HG03354 (cell line): ENCODE measurements at regions not wholly inside any gene's neighbourhood (a gene's known extent, or its start where the extent isn't known, plus 50 kb on each side); places are given as distances from the start of the nearest gene placed in this dataset.
A peak's percentile ranks its signal among the peaks of the same experiment; 100 is the strongest.
"Not testable (repeated sequence)": the region's sequence is repeated elsewhere in the genome, so short reads cannot be mapped to it uniquely, and the experiment has no call there.

Source experiments
- ATAC-seq: cut with Tn5 transposase; IDR thresholded peaks from one replicate; pipeline ENCODE4 v1.9.1; 2021; ENCODE audit warnings: mild to moderate bottlenecking; ENCODE audit not compliant: unreplicated experiment, poor library complexity, severe bottlenecking

DNA sequence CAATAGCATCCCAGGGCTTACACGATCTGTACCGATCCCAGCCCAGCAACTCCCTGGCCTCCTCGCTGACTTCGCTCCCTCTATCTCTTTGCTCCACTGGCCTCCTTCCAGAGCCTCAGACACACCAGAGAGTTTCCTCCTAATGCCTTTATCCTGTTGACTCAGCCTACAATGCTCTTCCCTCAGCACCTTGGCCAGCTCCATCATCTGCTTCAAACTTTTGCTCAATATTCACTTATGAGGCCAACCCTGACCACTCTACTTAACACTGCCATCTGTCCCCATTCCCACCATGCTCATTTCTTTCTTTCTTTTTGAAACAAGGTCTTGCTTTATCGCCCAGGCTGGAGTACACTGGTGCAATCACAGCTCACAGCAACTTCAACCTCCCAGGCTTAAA lies 180.9 kb downstream of the CEP170 start:
- ATAC-seq: not testable (repeated sequence)

DNA sequence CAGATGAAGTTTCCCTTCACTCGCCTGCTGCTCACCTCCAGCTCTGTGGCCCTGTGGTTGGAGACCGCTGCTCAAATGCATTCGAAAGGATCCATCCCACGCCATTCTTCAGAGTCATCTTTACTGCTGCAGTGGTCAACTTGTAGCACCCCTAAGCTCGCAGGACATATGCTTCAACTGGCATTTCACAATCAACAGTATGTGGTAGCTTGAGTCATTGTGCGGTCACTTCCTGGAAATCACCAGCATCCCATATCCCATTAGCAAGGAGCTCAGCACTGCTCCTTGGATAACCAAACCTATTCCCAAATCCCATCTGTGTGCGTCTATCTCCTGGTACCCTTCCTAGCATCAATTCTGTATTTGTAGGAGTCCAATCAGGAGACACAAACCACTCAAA lies 188.0 kb downstream of the CEP170 start:
- not testable (repeated sequence) for ATAC-seq

DNA sequence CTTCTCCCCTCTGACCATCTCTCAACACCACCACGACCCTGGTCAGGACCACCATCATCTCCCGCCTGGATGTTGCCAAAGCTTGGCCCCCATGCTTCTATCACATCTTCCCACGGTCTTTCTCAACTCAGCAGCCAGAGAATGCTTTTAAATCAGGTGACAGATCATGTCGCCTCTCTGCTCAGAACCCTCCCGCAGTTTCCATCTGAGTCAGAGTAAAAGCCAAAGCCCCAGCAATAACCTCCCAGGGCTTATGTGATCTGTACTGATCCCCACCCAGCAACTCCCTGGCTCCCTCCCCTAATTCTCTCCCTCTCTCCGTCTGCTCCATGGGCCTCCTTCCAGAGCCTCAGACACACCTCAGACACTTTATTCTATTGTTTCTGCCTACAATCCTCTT lies 193.1 kb downstream of the CEP170 start:
- not testable (repeated sequence) for ATAC-seq

DNA sequence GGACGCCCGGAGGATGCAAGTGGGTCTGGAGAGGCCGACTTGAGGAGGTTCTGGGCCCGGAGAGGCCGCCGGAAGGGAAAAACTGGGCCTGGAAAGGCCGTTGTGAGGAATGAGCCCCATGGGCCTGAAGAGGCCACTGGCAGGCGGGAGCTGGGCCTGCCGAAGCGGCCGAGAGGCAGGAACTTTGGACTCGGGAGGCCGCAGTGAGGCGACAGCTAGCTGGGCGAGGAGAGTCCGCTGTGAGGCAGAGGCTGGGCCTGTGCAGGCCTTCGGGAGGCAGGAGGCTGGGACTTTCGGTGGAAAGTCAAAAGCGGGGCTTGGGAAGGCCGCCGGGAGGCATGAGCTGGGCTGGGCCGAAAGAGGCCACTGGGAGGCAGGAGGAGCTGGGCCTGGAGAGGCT lies 199.6 kb downstream of the CEP170 start:
- not testable (repeated sequence) for ATAC-seq

DNA sequence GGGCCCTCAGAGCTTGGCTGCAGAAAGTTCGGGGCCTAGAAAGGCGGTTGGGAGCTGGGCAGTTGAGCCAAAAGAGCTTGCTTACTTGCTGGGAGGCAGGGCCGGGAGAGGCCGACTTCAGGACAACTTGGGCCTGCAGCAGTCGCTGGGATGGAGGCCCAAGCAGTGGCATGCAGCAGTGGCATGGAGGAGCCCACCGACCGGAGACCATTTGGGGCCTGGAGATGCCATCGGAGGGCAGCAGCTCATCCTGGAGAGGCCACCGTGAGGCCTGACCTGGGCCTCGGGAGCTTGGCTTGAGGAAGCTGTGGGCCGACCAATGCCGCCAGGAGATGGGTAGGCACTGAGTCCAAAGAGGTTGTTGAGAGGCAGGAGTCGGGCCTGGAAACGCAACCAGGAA lies 200.0 kb downstream of the CEP170 start:
- ATAC-seq: not testable (repeated sequence)

DNA sequence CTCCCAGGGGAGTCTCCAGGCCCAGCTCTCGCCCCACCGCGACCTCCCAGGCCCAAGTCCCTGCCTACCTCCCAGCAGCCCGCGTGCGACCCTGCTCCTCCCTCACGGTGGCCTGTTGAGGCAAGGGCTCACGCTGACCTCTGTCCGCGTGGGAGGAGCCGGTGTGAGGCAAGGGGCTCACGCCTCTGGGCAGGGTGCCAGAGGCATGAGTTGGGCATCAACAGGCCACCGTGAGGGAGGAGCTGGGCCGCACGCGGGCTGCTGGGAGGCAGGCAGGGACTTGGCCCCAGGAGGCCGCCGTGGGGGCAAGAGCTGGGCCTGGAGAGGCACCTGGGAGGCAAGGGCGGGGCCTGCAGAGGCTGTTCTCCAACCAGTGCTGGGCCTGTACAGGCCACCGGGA lies 200.4 kb downstream of the CEP170 start:
- not testable (repeated sequence) for ATAC-seq

DNA sequence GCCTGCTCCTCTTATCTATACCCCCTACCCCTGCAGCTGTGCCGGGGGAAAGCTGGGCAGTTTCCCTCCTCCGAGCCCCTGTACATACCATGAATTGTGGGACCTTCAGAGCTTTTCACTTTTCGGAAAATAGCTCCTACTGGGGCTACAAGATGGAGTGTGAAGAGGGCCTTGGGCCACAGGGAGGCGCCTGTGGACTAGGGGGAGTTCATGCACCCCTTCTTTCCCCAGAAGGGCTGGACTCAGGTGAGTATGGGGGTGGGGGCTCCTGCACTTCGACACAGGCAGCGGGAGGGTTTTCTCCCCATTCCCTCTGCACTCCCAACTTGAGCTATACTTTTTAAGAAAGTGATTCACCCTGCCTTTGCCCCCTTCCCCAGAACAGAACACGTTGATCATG lies 202.0 kb downstream of the CEP170 start:
- ATAC-seq: not testable (repeated sequence)

DNA sequence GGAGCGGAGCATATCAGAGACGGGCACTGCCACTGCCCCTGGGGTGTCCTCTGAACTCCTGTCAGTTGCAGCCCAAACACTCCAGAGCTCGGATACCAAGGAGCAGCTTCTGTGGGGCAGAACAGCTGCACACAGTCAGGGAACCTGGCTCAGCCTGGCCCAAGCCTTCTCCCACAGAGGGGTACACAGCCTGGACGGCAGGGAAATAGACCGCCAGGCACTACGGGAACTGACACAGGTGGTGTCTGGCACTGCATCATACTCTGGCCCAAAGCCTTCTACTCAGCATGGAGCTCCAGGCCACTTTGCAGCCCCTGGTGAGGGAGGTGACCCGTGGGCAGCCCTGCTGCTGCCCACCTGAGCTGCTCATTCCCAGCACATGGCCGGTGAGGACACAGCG lies 204.5 kb downstream of the CEP170 start:
- ATAC-seq: not testable (repeated sequence)

DNA sequence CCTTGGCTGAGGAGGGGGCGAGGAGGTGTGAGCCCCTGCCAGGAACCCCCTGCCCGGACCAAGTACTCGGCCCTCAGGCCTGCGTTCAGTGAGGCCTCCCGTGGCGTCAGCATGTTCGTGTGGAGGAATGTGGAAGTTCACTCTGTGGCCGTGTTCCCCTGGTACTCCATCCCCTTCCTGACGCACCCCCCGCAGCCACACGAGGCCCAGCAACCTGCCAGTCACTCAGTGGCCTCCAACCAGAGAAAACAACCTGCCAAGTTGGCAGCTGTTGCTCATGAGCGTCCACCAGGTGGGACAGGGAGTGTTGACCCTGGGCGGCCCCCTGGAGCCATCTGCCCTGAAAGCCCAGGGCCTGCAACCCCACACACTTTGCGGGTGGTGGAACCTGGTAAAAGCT lies 205.4 kb downstream of the CEP170 start:
- not testable (repeated sequence) for ATAC-seq

DNA sequence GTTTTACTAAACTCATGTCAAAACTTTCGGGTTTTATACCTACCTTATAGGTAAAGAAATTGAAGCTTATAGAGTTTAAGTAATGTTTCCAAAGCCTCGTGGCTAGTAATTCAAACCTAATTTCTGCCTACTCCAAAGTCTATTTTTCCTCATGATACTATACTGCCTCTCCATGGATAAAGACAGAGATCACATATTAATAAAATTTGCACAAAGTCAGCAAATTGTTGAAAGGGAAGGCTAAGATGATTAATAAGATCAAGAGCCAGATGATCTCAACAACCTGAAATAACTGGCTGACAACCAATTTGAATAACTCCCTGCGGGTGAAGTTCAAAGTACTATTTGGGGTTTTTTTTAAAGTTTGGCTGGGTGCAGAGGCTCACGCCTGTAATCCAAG lies 233.7 kb downstream of the CEP170 start:
- ATAC-seq: not testable (repeated sequence)

DNA sequence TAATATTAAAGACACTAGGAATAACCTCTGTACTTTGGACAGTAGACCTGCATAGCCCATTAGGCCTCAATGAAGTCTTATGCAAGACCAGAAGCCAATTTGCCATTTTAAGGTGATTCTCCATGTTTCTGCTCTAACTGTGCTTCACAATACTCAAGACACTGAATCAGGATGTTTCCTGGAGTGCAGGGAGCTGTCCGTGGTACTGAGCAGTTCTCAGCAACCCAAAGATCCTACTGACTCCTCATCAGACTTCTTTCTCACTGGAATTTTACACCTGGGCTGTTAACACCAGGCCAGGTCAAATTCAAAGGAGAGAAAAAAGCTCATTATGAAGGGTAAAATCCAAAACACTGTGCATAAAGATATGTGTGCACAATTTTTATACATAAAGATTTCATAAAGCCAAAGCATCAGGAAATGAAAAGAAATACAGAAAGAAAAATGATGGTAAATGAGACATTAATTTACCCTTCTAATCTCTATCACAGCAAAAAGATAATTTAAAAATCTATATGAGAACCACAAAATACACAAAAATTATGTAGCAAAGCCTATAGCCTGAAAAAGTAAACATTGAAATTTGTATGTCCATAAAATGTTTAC lies 235.9 kb downstream of the CEP170 start:
- ATAC-seq: not testable (repeated sequence)

DNA sequence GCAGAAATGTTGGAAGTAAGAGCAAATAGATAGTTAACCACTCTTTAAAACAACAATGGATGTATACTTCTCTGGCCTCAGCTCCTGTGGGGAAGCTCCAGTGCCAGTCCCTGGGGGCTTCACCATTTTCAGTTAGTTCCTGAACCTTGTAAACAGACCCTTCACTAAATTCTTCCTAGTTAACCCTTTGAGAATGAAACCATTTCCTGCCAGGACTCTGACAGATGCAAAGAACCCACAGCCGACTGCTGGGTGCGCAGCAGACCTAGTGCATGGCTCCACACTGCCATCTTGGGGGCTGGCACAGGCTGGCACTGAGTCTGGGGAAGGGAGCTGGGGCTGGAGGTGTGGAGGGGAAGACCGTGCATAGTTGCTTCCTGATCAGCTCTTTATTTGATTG lies 244.4 kb downstream of the CEP170 start:
- ATAC-seq: not testable (repeated sequence)

DNA sequence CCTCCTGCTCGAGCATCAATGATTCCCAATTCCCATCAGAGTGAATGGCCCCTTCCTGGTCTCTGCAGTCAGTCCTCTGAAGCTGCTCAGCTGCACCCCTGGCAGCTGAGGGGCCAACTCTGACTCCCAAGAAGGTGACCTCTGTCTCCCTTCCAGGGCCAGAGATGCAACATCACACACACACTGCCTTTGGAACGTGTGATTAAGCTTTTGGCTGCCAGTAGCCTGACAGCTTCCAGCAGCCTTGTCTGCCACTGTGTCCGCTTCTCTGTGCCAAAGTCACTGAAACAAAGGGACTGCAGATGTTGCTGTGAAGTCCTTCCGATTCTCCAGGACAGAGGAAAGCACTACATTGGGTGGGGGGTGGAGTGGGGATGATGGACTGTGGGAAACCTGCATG lies 254.1 kb downstream of the CEP170 start:
- not testable (repeated sequence) for ATAC-seq

DNA sequence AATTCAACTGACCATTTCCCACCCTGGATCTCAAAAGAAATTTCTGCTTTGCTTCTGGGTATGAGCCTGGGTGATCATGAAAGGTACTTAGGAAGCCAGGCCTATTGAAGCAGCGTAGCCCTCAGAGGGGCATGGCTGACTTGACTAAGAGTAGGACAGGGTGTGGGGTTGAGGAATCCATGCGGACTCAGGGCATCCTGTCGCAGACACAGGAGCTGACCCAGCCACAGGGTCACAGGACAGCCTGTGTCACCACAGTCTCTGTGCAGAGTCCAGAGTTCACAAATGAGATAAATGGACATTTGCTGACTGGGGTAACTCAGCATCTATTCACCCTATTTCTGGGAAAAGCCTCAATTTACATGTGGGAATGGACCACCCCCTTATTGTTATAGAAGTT lies 262.3 kb downstream of the CEP170 start:
- not testable (repeated sequence) for ATAC-seq

DNA sequence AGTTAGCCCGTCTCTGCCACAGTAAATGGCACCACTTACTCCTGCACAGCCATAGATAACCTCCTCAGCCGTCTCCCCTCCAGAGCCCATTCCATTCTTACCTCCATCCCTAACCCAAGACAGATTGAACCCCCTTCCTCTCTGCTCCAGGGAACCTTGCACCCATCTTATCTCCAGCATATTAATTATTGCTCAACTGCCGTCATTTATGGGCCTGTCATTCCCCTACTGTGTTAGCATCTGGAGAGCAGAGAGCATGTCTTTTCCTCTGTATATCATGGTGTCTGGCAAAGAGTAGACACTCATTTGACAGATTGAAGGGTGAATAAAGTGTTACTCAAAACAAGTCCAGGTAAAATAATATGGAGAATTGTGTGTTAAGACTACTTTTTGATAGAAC lies 270.0 kb downstream of the CEP170 start:
- not testable (repeated sequence) for ATAC-seq

DNA sequence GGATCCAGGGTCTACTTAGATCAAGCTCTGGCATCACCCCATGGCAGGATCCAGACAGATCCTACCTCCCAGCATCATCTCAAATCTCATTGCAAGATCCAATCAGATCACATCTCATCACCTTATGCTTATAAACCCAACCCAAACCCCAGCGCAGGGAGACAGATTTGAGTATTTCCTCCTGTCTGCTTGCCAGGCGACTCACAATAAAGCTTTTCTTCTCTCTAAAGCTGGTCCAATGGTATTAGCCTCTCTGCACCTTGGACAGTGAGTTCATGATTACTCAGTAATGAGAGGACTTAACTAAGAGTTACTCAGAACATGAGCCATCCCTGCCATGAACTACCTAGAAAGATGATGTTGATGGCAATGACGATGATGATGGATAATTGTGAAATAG lies 281.7 kb downstream of the CEP170 start:
- ATAC-seq: not testable (repeated sequence)

DNA sequence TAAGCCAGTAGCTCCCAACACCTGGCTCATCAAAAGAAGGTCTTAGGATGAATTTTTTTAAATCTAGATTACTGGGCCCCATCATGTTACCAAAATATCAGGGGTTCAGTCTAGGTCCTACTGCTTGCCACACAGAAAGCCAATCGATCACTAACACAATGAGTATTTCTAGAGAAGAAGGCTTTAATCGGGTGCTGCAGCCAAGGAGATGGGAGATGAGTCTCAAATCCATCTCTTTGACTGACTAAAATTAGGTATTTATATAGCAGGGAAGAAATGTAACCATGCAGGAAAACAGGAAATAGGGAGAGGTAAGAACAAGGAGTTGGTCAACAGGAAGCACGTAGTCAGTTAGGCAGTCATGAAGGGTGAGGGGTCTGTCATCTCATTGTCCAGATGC lies 288.2 kb downstream of the CEP170 start:
- no peak for ATAC-seq

DNA sequence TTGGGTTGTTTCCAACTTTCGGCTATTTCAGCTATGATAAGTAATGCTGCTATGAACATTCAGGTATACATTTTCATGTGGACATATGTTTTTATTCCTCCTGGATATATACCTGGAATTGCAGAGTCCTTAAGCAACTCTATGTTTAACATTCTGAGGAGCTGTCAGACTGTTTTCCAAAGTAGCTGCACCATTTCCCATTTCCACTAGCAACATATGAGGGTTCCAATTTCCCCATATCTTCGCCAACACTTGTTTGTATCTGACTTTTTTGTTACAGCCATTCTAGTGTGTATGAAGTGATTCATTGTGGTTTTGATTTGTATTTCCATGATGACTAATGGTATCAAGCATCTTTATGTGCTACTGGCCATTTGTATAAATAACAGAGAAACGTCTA lies 295.7 kb downstream of the CEP170 start:
- ATAC-seq: not testable (repeated sequence)

DNA sequence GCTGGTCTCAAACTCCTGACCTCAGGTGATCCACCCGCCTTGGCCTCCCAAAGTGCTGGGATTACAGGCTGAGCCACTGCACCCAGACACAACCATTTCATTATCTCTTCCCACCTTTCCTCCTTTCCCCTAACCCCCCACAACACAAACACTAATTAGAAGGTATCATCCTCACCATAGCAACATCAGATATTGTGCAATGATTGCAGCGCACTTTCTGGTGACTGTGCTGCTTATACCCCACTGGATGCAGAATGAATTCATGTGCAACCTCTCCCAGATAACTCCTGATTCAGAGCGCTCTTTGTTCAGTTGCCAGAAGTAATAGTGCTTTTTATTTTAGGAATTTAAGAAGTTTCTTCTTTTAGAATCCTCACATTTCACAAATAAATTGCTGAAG lies 300.1 kb downstream of the CEP170 start:
- ATAC-seq: not testable (repeated sequence)

DNA sequence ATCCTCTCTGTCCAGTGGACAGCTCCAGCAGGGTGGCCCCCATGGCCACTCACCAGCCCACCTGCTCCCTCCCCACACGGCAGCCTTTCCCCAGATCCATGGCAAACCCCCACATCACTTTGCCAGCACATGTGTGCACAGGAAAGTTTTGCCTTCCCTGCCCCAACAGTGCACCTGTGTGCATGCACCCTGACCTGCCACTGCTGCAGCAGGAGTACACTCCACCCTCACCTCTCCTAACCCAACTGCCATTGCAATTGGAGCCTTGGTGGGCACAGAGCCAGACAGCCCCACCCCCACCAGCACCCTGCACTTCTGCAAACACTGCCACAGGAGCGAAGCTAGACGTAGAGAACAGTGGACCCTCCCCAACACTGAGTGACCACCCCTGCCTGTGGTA lies 308.9 kb downstream of the CEP170 start:
- ATAC-seq: no peak

DNA sequence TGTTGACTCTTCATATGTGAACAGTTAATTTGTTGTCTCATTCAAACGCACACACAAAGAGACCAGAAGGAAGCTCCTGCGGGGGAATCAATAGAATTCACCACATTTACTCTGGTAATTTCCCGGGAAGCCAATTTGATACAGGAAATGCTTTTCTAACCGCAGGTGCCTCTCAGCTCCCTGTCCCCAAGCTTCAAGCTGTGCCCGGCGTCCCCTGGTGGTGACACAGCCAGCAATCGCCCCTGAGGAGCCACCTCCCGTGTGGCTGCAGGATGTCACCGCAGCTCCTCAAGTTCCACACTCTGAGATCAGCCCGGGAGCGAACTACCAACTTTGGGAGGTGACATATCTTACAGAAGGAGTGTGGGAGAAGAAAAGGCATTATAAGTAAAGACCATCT lies 318.4 kb downstream of the CEP170 start:
- ATAC-seq: peak; percentile 83

DNA sequence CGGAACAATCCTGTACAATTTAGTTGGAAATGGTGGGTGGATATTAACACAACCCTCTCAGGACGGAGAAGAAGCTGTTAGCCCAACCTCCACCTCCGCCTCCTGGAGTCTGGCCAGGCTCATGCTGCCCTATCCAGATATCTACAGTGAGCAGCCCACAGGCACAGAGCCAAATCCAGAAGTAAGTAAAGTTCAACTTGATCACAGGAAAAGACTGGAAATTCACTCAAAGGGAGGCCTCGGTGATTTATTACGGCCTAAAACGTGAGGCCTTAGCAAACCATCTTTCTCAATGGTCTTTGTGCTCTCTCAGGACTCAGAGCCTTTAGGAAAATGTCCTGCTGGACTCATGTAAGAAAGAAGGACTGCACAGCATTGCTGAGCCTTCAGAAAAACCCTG lies 330.4 kb downstream of the CEP170 start:
- ATAC-seq: not testable (repeated sequence)
